HUDEP-2 (cell line): ENCODE measurements at regions not wholly inside any gene's neighbourhood (a gene's known extent, or its start where the extent isn't known, plus 50 kb on each side); places are given as distances from the start of the nearest gene placed in this dataset.

Source experiments
- DNase-seq, 76 experiments: peaks; one replicate each; lab custom pipeline; 2025; ENCODE audit not compliant: unreplicated experiment in 76 of 76; lab: John Stamatoyannopoulos, UW

DNA sequence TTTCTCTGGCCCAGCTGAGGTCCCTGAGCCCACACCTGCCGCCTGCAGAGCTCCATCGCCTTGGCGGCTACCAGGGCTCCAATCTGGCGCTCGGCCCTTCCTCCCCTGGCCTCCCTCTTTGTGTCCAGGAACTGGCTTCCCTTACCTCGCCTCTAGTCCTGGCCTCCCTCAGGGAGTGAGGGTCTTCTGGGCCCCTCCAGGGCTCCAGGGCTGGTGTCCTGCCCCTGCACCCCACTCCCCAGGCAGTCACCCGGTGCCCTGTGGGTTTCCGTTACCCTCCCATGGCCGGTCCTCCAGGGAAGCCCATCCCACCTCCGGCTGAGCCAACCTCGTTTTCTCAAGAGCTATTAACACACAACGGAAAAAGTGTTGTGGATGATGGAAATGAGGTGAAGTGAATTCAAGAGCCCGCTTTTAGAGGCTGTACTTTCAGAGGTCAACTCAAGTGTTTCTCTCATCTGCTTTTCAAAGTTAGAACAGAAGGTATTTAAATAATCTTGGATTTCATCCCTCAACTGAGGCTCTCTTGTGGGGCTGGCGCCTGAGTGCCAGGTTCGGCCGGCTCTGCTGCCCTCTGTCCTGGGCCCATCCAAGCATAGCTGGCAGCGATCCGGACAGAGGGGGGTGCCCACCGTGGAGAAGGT is 131.9 kb downstream of the ASB1 start:
- DNase-seq, result no peak

DNA sequence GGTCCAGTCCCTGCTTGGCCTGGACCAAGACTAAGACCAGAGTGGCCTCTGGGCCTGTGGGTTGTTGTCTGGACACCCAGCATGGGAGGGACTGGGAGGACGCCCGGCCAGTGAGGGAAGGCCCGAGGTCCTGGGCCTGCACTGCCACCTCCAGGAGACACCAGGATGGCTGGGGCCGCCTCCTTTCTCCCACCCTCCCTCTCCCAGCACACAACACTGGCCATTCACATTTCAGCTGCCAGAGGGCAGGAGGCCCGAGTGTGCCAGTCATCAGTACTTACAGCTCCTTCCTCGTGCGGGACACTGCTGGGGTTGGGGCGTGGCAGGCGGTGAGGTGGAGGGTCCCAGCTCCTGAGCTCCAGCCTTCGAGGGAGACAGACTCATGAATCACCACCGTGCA is 133.5 kb downstream of the ASB1 start:
- DNase-seq, result no peak

DNA sequence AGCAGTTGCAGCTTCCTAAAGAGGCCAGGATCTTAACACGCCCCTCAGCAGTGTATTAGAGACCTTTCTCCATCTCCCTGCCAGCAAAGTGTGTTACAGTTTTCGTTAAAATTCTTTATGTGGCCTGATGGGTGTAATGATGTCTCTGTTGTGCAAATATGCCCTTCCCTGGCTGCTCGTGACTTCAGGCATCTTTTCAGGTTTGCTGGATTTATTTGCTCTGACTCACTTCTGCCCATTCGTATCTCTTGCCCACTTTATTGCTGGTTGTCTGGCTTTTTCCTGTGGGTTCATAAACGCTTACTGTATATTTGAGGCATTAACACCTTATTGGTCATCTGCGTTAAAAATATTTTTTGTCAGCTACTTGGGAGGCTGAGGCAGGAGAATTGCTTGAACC is 134.5 kb downstream of the ASB1 start:
- no peak for DNase-seq

DNA sequence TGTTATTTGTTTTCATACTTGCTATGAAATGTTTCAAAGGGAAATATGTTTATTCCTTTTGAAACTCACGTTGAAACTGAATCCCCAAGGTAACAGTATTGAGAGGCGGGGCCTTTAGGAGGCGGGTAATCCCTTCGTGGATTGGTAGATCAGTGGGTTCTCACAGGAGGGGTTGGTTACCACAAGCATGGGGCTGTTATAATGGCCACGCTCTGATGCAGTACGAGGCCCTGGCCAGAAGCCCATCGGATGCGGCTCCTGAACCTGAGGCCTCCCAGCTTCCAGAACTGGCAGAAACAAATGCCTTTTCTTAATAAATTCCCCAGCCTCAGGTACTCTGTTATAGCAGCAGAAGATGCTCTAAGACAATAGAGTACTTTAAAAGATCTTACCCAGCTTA is 135.7 kb downstream of the ASB1 start:
- no peak for DNase-seq

DNA sequence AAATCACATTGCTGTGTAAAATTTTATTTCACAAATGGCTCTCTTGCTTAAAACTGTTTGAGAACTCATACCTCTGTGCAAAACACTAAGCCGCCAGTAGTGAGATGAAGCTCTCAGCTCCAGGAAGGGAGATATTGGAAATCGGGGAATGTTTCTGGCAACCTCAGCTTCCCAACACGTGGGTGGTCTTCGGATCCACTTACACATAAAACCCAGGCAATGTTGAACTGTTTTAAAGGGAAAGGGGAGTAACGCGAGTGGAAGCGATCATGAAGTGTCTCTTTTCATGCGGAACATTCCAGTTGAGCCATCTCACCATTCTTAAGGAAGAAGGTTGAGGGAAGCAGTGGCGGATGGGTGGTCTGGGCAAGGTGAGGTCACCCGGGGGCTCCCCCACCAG is 136.8 kb downstream of the ASB1 start:
- DNase-seq, result no peak

DNA sequence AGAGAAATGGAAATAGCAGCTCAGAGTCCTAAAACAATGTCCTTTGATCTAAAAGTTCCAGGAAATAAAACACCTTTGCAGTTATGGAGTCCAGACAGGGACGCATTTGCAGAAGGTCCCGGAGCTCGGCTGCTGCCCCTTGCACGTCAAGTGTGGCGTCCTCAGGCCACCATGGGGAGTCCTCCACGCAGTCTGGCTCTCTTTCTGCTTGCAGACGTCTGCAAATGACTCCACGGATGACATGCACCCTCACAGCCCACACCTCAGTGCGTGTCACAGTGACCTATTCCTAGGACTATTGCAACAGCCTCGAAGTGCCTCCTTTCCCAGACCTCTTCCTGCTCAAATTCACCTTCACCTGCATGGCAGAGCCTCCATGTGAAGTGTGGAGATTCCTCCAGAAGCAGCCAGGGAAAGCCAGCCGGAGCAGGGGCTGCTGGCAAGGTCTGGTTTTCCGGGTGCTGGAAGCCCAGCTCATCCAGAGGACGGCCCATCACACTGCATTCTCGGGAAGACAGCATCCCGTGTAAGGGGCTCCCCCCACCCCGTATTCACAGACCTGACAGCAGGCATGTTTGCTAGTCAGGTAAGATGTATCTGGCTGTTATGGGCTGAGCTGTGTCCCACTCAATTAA is 137.7 kb downstream of the ASB1 start:
- DNase-seq, result no peak

DNA sequence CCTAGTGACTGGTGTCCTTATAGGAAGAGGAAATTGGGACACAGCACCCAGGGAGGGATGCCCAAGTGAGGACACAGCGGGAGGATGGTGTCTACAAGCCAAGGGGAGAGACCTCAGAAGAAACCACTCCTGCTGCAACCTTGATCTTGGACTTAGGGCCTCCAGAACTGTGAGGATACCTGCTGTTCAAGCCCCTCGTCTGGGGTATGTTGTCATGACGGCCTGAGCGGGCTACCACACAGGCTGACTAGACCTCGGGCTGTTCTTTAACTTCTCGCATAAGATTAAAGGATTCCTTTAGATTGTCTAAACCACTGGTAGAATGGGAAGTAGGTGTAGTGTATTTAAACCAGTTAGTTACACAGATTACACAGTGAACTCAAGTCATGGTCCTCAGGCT is 138.3 kb downstream of the ASB1 start:
- no peak for DNase-seq

DNA sequence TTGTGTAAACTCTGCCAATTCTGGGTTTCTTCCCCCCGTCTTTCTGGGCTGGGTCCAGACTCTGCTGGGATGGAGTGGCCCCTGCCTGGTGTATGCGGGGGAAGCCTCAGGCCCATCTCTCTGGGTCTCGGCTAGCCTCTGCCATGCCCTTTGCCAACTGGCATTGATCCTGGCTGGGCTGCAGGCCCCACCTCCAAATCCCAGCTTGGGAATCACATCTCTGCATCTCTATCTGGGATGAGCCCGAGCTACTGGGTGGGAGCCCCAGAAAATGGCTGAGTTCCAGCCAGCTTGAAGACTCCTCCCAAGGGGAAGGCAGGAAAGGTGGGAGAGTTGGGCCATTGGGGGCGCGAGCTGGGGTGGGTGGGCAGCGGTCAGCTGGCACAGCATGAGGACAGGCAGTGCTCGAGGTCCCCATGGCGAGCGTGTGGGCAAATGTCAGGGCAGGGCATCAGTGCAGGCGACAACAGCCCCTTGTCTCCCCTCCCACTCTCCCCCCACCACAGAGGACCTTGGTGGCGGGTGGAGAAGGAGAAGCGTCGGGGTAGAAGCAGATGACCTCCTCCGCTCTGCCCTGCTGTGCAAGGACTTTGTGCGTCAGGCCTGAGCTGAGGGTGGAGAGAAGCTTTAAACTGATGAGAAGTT is 139.4 kb downstream of the ASB1 start:
- no peak for DNase-seq

DNA sequence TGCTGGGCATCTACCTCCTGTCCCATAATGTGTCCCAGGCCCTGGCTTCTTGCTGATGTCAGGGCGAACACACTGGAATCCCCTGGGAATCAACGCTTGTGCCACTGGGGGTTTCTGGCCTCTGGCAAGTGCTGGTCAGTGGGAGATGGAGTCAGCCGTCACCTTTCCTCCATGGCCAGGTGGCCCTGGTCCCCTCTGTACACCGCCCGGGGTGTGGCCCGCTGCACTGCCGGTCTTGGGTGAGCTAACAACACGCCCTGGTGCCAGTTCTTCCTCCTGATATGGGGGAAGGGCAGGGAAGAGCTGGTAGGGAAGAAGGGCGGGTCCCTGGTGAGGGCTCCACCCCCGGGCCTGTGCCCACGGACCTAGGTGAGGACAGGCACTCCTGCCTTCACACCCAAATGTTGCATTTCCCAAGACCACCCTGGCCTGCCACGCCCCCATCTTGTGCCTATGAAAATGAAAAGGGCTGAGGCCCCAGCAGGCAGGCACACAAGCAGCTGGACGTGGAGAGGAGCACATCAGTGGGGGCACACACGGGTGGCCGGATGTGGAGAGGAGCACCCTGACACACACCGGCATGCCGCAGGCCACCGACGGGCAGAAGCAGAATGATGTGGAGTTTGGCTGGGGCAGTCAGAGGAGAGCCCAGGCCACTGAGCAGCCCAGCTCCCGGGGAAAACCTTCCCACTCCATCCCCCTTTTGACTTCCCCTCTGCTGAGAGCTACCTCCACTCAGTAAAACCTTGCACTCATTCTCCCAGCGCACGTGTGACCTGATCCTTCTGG is 140.5 kb downstream of the ASB1 start:
- no peak for DNase-seq

DNA sequence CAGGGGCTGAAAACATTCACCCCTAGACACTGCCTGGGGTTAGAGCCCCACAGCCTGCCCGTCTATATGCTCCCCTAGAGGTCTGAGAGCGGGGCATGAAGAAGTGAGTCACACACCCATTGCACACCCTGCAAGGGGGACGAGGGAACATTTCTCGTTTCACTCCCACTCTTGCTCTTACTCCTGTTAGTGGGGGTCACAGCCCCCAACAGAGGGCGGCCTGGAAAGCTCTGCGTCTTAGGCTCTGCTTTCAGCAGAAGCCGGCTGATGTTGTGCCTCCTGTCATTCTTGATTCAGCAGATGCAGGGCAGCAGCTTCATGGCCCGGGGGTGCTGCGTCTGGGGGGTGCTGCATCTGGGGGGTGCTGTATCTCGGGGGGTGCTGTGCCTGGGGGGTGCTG is 141.3 kb downstream of the ASB1 start:
- no peak for DNase-seq

DNA sequence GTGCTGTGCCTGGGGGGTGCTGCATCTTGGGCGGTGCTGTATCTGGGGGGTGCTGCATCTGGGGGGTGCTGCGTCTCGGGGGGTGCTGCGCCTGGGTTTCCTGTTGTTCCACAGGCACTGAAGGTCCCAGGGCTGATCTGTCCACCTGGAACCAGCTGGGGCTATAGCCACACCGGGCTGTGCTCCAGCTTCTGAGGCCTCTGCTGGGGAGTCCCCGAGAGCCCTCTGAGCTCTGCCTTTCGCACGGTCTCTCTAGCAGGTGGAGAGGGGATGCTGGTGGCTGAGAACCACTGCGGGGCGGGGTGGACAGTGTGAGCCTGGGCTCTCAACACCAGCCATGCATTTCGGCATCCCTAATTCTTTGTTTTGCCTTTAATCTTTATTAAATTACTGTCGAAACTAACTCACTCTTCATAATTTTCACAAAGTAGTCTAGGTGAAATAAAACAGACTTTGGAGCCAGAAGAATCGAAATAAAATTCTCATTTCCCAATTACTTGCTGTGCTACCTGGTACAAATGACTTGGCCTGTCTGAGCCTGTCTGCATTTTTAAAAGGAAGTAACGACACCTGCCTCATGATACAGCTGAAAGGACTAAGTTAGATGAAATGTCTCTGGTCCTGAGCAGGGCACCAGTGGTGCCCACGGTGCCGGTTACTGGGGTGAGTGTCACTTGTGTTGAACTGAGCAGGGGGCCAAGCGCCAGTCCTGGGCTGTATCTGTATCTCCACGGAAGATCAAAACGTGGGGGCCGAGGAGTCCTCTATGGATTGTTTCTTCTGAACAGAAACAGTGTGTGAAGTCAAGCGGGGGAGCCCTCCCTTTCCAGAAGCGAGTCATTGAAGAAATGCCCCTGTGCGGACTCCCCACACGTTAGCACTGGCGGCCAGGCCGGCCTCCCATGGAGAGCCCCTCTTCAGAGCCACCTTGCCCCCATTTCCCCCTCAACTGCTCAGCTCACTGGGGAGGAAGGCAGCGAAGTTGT is 142.0 kb downstream of the ASB1 start:
- DNase-seq, result no peak

DNA sequence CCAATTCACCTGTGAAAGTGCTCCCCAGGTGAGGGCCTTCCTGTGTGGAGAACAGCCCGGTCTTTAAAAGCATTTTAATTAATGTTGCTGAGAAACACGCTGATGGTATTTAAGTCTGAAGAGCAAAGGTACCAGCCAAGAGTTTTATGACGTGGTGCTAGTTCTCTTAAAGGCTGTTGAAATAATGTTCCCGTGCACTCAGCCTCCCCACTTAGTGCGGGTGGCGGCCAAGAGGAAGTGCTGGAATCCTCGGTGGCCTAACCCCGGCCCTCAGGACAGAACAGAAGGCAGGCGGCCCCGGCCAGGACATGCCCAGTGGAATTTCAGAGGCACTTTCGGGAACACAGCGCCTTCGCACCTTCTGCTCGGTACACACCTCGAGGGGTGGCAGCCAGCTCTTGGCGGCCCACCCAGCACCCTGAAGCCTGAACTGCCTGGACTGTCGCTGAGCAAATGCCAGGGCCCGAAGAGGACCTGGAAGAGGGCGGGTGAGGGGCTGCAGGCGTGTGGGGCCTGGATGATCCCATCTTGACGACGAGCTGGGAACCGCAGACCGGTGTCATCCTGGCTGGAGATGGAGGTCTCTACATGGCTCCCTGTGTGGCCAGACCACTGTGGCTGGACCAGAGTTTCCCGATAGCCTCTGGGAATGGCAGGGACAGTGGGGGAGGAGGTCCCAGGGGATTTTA is 142.9 kb downstream of the ASB1 start:
- no peak for DNase-seq

DNA sequence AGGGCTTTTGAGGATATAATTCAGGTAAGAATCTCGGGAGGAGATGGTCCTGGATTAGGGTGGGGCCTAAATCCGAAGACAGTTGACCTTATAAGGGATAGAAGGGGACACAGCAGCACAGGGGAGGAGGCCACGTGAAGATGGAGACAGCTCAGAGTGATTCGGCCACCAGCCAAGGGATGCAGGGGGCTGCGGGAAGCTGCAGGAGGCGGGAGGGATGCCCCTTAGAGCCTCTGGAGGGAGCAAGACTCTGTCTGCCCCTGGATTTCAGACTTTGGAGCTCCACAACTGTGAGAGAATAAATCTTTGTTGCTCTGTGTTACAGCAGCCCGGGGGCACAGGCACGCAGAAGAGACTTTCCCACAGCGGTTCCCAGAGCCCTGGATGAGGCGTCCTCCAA is 143.7 kb downstream of the ASB1 start:
- DNase-seq, result no peak

DNA sequence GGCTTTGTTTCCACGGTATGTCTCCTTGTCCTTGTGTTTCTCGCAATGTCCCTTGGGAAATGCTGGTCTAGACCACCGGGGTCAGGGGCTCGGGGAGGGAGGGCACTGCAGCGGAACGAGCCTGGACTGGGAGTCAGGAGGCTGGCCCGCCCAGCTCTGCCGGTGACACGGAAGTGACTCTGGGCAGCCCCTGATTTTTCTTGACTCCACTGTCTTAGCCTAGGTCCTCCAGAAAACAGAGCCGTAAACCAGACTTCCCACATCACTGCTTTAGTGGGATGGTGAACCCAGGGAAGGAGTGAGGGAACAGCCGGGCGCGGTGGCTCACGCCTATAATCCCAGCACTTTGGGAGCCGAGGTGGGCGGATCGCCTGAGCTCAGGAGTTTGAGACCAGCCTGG is 144.2 kb downstream of the ASB1 start:
- DNase-seq, result no peak

DNA sequence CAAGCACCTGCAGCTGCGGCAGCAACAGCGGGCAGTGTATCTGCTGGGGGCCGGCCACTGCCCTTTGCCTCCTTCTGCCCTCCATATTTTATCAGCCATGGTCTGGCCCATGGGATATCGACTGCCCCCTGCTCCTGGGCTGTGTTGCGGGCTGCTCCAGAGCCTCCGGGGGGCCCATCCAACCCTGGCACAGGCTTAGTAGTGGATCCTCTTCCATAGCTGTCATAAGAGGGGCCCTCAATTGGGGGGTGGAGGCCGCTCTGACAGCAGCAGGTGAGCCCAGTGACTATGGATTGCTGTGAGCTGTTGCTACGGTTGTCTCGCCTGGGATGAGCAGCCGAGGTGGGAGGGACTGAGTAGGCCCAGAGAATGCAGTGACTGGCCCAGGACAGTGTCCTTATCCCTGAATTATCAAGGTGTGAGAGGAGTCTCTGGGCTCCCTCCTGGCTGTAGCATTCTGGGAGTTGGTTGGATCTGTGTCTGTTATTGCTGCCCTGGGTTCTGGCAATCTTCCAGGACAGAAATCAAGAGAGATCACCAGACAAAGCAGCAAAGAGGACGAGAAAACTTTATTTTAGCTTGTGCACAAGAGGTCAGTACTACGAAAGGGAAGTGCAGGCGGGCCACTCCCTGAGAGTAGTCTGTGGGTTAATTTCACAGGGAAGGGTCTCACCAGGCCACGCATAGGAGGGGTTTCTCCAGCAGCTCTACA is 145.1 kb downstream of the ASB1 start:
- no peak for DNase-seq

DNA sequence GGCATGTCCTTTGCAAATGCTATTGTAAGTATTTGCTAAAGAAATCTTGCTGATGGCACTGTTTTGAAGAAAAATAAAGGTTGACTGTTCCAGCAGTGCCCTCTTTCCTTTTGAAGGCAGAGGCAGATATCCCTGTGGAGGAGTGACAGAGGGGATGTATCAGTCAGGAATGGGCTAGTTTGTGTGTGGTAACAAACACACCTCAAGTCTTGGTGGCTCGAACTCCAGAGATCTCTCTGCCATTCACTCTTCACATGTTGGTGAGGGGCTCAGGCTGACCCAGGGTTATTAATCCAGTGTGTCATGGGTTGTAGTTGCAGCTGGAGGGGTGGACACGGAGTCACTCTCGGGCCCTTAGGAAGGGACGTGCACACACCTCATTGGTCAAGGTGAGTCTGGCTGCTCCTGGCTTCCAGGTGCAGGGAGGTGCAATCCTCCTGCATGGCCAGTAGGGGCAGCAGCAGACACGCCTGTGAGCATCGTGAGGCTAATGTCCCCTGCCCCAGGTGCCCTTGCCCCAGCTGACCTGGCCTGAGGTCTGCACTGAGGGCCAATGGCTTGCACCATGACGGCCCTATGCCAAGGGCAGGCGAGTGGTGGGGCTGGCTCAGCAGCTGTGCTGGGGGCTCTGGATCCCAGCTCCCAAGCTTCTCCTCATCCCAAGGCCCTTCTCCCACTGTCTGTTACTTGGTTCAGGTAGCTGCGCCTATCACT is 146.5 kb downstream of the ASB1 start:
- DNase-seq, result peak in 1 of 76 experiments; percentile 6

DNA sequence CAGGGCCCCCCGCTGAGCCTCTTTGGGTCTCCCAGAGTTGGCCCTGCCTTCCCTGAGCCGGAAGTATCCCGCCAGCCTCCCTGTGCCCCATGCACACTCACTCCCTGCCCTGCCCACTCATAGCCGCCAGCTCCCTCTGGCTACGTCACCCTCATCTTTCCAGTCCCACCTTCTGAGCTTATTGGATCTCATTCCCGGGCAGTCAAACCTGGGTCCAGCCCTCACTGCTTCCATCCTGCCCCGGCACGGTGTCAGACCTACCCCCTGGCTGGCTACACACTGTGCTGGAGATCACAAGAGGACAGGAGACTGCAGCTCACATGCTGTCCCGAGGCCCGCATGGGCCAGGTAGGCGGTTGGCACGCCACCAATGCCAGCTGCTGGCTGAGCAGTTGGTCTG is 147.2 kb downstream of the ASB1 start:
- DNase-seq, result no peak

DNA sequence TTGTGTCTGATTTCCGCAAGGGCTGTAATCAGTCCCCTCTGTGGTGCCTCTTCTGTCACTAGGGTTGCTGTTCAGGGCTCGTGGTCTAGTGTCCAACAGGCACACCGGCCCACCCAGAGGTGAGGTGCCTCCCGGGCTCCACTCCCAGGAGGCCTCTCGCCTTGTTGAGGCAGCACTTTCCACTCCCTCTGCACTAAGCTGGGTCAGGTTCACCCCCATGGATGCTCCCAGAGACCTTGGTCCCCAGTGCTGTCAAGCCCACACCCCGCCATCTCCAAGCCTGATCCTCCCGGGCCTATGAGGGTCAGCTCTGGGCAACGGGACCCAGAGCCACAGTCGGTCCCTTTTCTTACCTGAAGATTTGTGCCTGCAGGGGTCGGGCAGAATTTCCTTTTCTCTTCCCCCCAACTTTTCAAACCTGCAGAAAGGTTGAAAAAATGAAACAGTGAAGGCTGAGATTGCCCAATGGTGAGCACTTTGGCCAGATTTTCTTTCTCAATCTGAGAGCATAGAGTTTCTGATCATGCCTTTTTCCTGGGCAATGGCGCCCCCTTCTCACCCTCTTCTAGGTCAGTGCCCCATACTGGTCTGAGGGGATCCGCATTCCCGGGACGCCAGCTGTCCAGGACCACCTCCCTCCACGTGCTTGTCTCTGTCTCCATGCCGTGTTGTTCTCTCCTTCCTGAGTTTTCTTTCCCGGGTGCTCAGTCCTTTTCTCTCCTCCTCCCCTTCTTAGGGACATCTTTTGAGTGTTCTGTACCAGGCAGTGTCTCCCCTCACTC is 148.0 kb downstream of the ASB1 start:
- no peak for DNase-seq
